Activated CD4-positive, alpha-beta T cell treated with anti-CD3 and anti-CD28 coated beads, Interleukin-2, amount 50 U/mL, for 16 hours (primary cell): ENCODE measurements at regions not wholly inside any gene's neighbourhood (a gene's known extent, or its start where the extent isn't known, plus 50 kb on each side); places are given as distances from the start of the nearest gene placed in this dataset.

ENCODE experiments used
- DNase-seq: peaks from one replicate; pipeline ENCODE4 v3.0.0-alpha.2; 2020

GRCh38 chr5:24805230-24805629, 160.5 kb upstream of the CDH10 start:
- no peak for DNase-seq

DNA sequence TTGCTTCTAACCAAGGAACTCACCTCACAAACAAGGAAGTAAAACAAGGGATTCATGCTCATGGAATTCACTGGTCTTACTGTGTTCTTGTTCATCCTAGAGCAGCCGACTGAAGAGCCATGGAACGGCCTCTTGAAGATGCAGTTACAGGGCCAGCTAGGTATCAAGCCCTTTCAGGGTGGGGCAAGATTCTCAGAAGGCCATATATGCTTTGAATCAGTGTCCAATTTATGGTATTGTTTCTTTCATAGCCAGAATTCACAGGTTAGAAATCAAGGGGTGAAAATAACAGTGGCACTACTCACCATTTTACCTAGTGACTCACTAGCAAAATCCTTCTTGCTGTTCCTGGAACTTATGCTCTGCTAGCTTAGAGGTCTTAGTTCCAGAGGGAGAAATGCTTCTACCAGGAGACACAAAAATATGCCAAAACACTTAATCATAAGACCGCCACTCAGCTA, 159.5 kb upstream of the CDH10 start:
- no peak for DNase-seq

DNA sequence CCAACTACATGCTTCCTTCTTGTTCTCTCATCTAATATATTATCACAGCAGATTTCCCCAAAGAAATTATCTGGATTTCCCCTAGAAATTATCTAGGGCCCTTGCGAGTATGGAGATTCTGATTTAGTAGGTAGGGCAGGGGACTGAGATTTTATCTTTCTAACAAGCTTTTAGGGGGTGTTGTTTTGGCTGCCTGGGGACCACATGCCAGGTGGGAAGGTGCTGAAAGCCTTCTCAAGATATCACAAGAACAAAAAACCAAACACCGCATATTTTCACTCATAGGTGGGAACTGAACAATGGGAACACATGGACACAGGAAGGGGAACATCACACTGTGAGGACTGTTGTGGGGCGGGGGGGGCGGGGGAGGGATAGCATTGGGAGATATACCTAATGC, 146.5 kb upstream of the CDH10 start:
- no peak for DNase-seq

DNA sequence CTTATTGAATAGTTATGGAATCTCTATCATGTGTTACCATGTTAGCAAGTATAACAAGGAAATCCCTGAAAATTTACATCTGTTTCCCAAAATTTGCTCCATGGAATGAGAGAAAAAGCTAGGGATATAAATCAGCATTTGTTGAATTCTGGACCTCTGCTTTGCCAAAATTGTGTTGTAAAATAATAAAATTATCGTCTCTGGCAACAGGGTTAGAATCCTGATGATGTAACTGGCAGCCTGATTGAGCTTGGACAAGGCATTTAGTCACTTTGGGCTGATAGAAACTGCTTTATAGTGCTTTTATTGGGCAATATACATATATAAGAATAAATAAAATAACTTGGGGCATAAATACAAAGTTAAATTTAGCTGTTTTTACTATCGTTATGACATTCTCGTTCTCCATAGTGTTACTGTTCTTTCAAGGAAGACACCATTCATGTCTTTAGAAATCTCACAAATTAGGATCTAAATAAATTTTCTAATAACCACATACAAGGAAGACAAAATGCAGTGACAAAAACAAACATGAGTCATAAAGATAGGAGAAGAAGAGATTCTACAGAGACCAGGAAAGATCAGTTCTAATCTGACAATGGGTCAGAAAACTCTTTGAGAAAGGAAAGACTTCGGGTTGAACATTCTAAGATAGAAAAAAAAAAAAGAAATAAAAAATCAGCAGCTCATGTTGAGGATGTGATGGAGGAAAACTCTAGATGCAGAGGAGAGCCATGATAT, 145.0 kb upstream of the CDH10 start:
- DNase-seq = no peak

DNA sequence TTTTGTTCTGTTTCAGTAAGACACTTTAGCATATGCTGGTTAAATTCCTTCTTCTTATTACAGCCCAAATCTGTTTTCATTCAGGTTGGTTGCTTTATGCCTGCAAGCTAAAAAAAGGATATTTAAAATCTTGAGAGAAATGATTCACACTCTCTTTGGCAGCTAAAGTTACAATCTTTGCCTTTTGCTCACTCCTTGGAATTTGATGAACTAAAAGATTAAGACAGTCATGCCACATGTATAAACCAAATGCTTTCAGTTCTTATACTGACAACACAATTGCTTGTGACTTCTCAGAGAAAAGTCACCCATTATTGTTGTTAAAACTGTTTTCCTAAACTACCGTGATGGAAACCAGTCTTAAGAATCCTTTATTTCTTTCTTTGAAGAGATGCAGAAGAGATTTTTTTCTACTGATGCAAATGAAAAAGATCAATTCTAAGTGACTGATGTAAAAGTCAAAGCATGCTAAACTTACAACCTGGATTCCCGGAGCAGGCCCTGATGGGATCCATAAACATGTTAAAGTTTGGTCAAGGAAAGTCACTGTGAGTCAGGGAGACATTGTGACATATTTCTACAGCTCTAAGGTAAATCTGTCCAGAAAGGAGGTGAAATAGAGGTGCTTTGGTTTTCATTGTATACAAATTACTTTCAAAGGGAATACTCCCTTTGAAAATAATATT, 144.2 kb upstream of the CDH10 start:
- DNase-seq = no peak

- DNase-seq = no peak
Observed at GRCh38 chr5:24786108-24786507, 141.3 kb upstream of the CDH10 start.

DNA sequence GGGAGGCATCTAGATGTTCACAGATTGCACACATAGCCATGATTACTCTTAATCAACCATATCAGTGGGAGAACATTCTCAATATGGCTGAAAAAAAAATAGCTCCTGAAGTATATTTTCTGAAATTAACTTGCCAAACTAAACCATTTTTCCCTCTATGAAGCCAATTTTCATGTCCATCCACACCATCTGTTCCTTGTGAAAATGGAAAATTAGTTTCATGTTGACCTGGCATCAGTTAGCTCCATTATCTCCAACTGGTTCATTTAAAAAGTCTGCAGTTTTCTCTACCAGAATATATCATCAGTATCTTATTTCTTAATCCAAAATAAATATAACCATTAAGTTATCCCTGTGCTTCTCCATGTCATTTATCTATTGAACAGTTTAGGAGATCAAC, 138.8 kb upstream of the CDH10 start:
- no peak for DNase-seq

- no peak for DNase-seq
Observed at GRCh38 chr5:24777392-24777791, 132.6 kb upstream of the CDH10 start.

DNA sequence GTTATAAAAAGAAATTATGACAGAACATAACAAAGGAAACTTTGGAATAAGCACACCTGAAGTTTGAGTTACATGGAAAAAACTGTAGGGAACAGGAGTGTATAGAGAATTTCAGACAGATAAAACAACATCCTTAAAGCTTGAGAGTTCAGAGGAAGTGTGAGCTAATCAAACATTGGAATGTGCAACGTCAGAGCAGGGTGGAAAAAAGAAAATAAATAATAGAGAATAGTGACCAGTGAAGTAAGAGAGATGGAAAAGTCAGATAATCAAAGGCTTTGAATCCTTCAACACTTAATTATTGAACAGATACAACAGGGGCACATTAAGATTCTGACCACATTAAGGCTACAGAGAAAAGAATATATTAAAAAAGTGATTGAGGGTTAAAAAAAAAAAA, 128.5 kb upstream of the CDH10 start:
- DNase-seq = no peak

DNA sequence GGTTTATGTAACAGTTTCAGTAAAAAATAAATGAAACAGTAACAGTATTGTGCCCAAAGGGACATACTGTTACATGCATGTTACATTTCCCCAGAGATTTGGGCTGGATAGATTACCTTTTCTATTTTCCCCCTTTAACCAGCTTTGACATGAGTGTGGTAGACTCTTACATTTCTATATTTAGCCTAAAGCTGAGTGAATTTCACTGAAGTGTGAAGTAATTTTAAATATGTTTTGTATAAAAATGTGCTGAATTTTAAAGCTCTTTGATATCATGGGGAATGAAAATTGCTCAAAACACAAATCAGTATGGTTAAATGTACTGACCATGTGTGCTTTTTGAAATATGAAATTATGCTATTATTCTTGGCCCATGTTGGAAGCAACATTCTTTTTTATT, 122.3 kb upstream of the CDH10 start:
- no peak for DNase-seq

DNA sequence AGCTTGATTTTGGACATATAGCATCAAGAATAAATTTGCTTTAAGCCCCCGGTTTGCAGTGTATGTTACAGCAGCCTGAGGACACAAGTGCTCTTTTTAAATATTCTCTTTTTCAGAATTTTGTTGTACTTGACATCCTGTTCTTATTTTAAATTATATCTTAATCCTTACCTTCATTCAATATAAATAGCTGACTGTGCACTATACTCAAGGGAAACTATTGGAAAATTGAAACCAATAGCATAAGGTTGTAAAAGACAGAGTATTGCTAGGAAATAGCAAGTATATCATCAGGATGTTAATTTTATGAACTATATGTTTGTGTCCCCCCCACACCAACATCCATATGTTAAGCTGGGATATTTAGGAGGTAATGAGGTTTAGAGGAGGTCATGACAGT, 120.4 kb upstream of the CDH10 start:
- DNase-seq = no peak

DNA sequence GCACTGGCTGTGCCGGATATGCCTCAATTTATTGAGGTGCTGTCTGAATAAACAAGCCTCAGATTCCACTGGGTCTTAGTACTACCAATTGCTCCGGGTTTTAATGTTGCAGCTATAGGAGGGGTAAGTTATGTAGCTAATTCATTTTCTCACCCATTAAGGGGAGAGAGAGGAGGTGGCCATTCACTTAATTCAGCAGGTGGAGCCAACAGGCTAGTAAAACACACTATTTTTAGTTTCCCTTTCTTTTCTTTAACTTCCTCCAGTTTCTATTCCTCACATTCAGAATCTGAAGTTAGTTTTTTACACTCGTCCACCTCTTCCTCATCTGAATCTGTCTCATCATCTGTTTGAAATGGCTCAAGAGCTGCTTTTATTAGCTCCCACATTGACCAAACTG, 105.6 kb upstream of the CDH10 start:
- no peak for DNase-seq

- DNase-seq = no peak
Observed at GRCh38 chr5:24749701-24750100, 104.9 kb upstream of the CDH10 start.

- DNase-seq = no peak
Observed at GRCh38 chr5:24747327-24747726, 102.5 kb upstream of the CDH10 start.

DNA sequence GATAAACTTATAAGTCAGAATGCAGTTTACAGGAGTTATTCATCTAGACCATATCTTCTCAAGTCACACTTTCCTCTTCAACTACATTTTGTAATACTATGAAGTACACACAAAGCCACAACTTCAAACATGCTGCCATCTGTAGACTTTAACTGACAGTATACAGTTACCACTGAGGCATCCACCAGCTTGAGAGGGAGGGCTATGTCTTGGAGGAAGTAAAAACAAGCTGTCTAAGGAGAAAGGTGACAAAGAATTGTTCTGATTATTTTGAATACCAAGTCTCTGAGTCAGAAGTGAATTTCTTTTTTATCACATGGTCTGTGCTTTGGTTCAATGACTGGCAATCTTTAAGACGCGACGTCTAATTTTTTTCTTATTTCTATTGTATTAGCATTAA, 97.6 kb upstream of the CDH10 start:
- DNase-seq = no peak

- DNase-seq = no peak
Observed at GRCh38 chr5:24737163-24737562, 92.4 kb upstream of the CDH10 start.

DNA sequence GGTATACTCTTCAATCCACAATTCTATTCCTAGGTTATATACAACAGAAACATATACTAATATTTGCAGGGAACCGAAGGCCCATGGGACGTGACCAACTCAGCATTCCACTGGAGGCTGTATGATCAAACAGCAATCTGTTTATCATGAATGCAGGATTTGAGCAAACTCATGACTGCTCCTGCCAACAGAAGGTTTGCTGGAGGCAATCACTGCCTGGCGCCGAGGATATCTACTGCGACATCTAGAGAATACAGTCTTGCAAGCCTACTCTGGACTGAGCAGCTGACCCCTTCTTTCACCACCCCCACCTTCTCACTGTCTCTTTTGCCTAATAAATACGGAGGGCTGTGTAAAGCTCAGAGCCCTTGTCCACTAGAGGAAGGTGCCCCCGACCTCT, 90.5 kb upstream of the CDH10 start:
- DNase-seq = no peak

DNA sequence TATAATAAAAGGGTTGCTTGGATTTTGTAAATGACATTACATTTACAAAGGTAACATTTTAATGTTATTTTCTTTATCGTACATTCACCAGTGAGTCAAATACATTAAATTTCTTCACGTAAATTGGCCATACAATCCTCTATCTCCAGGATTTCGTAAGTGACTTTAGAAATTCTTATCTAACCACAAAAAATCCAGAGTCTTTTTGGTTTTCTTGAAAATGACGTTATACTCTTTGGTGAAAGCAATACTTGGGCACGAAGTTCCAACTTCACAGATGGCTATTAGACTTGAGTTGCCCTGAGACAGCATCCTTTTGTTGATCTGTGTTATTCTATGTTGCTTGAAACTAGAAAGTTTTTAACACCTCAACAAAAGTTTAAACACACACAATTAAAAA, 87.4 kb upstream of the CDH10 start:
- no peak for DNase-seq

- no peak for DNase-seq
Observed at GRCh38 chr5:24720743-24721142, 76.0 kb upstream of the CDH10 start.

DNA sequence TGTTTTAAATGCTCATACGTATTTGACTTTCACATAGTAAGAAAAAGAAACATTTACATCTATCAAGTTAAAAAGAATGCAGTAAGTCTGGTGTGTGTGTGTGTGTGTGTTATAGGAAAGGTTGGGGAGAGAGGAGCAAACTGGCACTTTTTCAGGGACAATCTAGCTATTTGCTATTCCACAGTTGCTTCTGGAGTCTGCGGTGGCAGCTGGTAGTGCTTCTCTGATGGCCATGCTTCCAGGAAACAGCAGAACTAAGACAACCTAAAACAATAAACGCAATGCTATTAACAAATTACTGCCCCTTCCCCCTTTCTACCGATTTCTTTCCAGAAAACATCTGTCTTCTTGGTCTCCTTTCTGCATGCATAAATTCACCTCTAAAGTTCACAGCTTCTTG, 70.0 kb upstream of the CDH10 start:
- no peak for DNase-seq

DNA sequence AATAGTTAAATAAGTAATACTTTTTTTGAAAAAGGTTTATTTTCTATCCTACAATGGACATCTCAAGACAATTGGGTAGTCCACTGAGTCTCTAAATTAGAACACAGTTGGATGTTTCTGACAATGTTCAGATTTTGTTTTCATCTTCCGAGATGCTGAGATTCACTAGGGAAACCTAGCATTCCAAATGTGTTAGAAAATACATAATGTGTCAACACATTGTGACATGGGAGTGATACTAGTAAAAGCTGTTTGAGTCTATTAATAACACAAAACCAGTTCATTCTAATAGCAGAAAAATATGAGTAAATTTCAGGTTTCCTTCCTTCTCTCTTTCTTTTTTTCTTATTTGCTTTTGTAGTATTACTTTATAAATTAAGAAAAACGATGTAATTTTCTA, 68.2 kb upstream of the CDH10 start:
- DNase-seq = no peak

DNA sequence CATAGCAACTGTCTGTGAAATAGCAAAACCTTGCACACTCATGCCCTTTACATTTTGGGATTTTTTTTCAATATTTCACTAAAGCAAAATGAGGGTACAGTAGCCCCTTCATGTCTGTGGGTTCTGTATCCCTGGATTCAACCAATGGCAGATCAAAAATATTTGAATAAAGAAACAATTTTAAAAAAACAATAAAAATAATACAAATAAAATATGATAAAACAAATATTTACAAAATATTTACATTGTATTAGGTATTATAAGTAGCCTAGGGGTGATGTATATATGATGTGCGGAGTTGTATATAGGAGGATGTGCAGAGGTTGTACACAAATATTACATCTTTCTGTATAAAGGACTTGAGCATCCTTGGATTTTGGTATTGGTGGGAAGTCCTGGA, 67.3 kb upstream of the CDH10 start:
- no peak for DNase-seq

- DNase-seq = no peak
Observed at GRCh38 chr5:24703934-24704333, 59.2 kb upstream of the CDH10 start.
